ENCODE measurements at regions not wholly inside any gene's neighbourhood (a gene's known extent, or its start where the extent isn't known, plus 50 kb on each side); places are given as distances from the start of the nearest gene placed in this dataset.

DNA sequence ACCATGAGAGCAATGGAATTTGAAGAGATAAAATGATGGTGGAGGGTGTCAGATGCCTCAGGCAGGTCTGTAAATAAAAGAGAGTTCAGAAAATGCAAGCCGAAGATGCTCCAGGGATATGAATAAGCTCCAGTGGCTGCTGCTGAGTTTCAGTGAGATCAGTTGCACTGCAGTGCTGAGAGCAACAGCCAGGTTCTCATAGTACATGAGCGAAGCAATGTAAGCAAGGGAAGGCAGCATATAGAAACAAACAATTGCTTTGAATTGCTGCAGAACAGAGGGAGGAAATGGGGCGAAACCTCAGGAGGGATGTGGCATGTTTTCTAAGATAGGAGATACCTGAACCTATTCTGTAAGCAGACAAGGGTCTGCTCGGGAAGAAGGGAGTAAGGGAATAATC is 369.5 kb downstream of the AASDHPPT start:
- TF ChIP-seq, protein P1, sequence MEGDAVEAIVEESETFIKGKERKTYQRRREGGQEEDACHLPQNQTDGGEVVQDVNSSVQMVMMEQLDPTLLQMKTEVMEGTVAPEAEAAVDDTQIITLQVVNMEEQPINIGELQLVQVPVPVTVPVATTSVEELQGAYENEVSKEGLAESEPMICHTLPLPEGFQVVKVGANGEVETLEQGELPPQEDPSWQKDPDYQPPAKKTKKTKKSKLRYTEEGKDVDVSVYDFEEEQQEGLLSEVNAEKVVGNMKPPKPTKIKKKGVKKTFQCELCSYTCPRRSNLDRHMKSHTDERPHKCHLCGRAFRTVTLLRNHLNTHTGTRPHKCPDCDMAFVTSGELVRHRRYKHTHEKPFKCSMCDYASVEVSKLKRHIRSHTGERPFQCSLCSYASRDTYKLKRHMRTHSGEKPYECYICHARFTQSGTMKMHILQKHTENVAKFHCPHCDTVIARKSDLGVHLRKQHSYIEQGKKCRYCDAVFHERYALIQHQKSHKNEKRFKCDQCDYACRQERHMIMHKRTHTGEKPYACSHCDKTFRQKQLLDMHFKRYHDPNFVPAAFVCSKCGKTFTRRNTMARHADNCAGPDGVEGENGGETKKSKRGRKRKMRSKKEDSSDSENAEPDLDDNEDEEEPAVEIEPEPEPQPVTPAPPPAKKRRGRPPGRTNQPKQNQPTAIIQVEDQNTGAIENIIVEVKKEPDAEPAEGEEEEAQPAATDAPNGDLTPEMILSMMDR (conservative IDR thresholded peaks at IDR 0.05): no peak
- Mint-ChIP-seq H3K27ac (peak overlapping the region; percentile 6), H3K36me3 (no peaks in the 10 kb centered on the region), H3K9me3 (no peaks in the 10 kb centered on the region), H3K4me3 (no peak overlapping the region), H3K4me1 (ENCODE audit: unreplicated experiment) (peaks cover 10% of the 10 kb centered on the region), H3K27me3 (no peaks in the 10 kb centered on the region)
- DNase-seq (ENCODE audit: extremely low spot score, unreplicated experiment): no peak

DNA sequence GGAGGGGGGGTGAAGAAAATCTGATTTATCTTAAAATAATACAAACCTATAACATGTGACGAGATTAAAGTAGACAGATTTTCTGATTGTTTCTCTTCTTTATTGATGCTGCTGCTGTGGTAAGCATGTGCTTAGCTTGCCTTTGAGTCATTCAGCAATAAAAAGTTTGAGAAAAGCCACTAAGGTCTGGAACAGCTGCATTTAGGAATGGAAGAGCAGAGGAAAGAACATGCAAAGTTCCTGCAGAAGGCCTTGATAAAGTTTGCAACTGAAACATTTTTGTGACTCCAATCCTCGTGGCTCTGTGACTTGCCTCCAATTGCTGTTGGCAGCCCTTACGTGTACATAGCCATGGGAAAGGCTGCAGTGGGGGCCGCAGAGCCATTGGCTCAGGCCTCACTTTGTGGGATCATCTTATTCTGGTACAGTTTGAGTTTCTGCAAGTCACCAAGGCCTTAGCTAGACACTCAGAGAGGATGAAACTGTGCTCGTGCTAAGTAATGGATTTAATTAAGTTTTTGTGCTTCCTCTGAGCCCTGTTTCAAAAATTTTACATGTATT is 370.2 kb downstream of the AASDHPPT start:
- Mint-ChIP-seq H3K27me3 (no peaks in the 10 kb centered on the region), H3K4me1 (ENCODE audit: unreplicated experiment) (peaks cover 10% of the 10 kb centered on the region), H3K36me3 (no peaks in the 10 kb centered on the region), H3K9me3 (no peaks in the 10 kb centered on the region), H3K27ac (no peak overlapping the region), H3K4me3 (no peak overlapping the region)
- TF ChIP-seq, protein P1 (conservative IDR thresholded peaks at IDR 0.05): no peak
- no peak for DNase-seq (ENCODE audit: extremely low spot score, unreplicated experiment)

DNA sequence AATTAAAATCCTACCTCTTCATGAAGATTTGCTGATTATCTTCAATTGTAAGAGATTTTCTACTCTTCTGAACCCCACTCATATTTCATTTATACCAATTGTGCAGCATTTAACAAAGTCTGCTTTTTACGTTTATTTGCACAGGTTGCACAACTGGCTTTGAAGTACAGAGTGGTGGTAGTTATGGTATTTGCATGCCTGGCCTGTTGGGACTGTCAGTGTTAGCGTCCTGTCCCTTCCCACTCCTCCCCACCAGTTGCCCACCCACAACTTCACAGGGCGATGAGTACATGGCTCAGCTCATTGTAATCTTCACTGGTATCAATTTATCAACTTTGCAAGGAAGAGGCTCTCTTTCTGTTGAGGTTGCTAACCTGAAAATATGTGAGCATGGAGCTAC is 372.3 kb downstream of the AASDHPPT start:
- Mint-ChIP-seq H3K27me3 (no peaks in the 10 kb centered on the region), H3K36me3 (no peaks in the 10 kb centered on the region), H3K9me3 (peaks cover 8% of the 10 kb centered on the region), H3K4me3 (no peak overlapping the region), H3K27ac (no peak overlapping the region), H3K4me1 (ENCODE audit: unreplicated experiment) (peaks cover 10% of the 10 kb centered on the region)
- no peak for DNase-seq (ENCODE audit: extremely low spot score, unreplicated experiment)
- TF ChIP-seq, protein P1 (conservative IDR thresholded peaks at IDR 0.05): no peak

DNA sequence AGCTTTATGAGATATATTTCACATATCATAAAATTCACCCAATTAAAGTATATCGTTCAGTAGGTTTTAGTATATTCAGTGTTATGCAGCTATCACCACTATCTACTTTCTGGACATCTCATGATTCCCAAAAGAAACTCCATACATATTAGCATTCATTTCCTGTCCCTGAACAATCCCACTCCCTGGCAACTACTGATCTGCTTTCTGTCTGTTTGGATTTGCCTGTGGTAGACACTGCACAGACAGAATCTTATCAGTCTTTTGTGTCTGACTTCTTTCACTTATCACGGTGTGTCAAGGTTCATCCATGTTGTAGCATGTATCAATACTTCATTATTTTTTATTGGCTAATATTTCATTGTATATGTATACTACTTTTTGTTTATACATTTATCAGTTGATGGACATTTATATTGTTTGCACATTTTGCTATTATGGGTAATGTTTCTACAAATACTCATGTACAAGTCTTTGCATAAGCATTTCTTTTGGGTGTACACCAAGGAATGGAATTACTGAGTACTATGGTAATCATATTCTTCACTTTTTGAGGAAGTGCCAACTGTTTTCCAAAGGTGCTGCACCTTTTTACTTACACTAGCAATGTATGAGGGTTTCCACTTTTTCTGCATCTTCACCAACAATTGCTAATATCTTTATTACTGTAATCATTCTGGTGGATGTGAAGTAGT is 373.9 kb downstream of the AASDHPPT start:
- H3K9me3 Mint-ChIP-seq: peaks cover 8% of the 10 kb centered on the region
- TF ChIP-seq, protein P1 (conservative IDR thresholded peaks at IDR 0.05): no peak
- peaks cover 10% of the 10 kb centered on the region for H3K4me1 Mint-ChIP-seq (ENCODE audit: unreplicated experiment)
- H3K36me3 Mint-ChIP-seq: no peaks in the 10 kb centered on the region
- no peaks in the 10 kb centered on the region for H3K27me3 Mint-ChIP-seq
- no peak for DNase-seq (ENCODE audit: extremely low spot score, unreplicated experiment)
- H3K27ac Mint-ChIP-seq: no peak overlapping the region
- H3K4me3 Mint-ChIP-seq: no peak overlapping the region

DNA sequence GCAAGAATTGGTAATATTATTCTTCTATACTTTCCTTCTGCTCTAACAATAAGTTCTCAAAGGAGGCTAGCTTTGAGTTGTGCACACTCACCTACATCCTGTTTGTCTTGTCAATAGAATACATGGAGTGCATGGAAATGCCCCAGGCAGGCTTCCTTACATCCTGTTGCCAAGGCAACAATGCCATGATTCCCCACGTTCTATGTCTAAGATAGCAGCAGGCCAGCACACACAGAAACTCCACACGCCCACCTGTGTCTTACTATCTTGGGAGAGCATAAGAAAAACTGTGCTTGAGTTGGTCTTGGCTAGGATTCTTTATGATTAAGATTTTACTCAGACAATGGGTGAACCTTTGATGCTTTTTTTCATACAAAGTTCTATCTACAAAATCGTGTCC is 379.2 kb downstream of the AASDHPPT start:
- TF ChIP-seq, protein P1 (conservative IDR thresholded peaks at IDR 0.05): no peak
- Mint-ChIP-seq H3K27me3 (peaks cover 7% of the 10 kb centered on the region), H3K4me1 (ENCODE audit: unreplicated experiment) (peaks cover 11% of the 10 kb centered on the region), H3K9me3 (peaks cover 8% of the 10 kb centered on the region), H3K27ac (no peak overlapping the region), H3K4me3 (no peak overlapping the region), H3K36me3 (no peaks in the 10 kb centered on the region)
- no peak for DNase-seq (ENCODE audit: extremely low spot score, unreplicated experiment)
